ENCODE measurements at regions not wholly inside any gene's neighbourhood (a gene's known extent, or its start where the extent isn't known, plus 50 kb on each side); places are given as distances from the start of the nearest gene placed in this dataset.

- TF ChIP-seq REST (IDR thresholded peaks at IDR 0.05; ENCODE audit: insufficient read depth in 1 of 2, low read depth in 2 of 2, low read length in 1 of 2) = no peak
- TF ChIP-seq, protein P1, sequence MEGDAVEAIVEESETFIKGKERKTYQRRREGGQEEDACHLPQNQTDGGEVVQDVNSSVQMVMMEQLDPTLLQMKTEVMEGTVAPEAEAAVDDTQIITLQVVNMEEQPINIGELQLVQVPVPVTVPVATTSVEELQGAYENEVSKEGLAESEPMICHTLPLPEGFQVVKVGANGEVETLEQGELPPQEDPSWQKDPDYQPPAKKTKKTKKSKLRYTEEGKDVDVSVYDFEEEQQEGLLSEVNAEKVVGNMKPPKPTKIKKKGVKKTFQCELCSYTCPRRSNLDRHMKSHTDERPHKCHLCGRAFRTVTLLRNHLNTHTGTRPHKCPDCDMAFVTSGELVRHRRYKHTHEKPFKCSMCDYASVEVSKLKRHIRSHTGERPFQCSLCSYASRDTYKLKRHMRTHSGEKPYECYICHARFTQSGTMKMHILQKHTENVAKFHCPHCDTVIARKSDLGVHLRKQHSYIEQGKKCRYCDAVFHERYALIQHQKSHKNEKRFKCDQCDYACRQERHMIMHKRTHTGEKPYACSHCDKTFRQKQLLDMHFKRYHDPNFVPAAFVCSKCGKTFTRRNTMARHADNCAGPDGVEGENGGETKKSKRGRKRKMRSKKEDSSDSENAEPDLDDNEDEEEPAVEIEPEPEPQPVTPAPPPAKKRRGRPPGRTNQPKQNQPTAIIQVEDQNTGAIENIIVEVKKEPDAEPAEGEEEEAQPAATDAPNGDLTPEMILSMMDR (IDR thresholded peaks at IDR 0.05) = no peak
Measured at GRCh38 chr11:130606178-130606577, 157.7 kb downstream of the ADAMTS15 start.

All from Panc1 (cell line).